Uterus (tissue), 3 donors: ENCODE measurements at regions not wholly inside any gene's neighbourhood (a gene's known extent, or its start where the extent isn't known, plus 50 kb on each side); places are given as distances from the start of the nearest gene placed in this dataset.

ENCODE experiments used
- DNase-seq, 2 donors: peaks; one replicate each; pipeline ENCODE4 v3.0.0-alpha.2; 2019 to 2020
- H3K27ac ChIP-seq, 2 donors: fragments of 200-600 bp; sonication (generic); 1 replicate in 1 of 2; 2 replicates in 1 of 2; pipeline ENCODE4 v1.5.1; 2016 to 2018
- H3K27me3 ChIP-seq, 2 donors: fragments of 200-600 bp; sonication (generic); one replicate each; pipeline ENCODE4 v1.5.1; 2018 to 2019; ENCODE audit warnings: control low read depth in 1 of 2
- H3K36me3 ChIP-seq, 2 donors: fragments of 200-600 bp; sonication (generic); one replicate each; pipeline ENCODE4 v1.5.1; 2019; ENCODE audit warnings: control low read depth in 1 of 2
- H3K4me1 ChIP-seq, 2 donors: fragments of 200-600 bp; sonication (generic); one replicate each; pipeline ENCODE4 v1.5.1; 2018 to 2019; ENCODE audit warnings: control low read depth in 1 of 2
- H3K4me3 ChIP-seq, 2 donors: fragments of 200-600 bp; sonication (generic); 1 replicate in 1 of 2; 2 replicates in 1 of 2; pipeline ENCODE4 v1.5.1; 2018 to 2019; ENCODE audit warnings: mild to moderate bottlenecking in 1 of 2
- H3K9me3 ChIP-seq, 2 donors: fragments of 200-600 bp; sonication (generic); one replicate each; pipeline ENCODE4 v1.5.1; 2019; ENCODE audit warnings: control low read depth in 1 of 2
- POLR2A ChIP-seq, 2 donors: fragments of 450-650 bp; IDR thresholded peaks; one replicate each; pipeline ENCODE4 v1.6.1; 2016; ENCODE audit warnings: antibody characterized with exemption in 2 of 2, mild to moderate bottlenecking in 1 of 2, moderate library complexity in 1 of 2
- intact Hi-C: fragments of 100-400 bp; cut with DNase I; formaldehyde crosslinking; loops from one replicate; pipeline ENCODE4 v1.15.1; 2023; ENCODE audit warnings: low total_unique reads
- TF ChIP-seq, protein P1 (sequence below), 4 experiments: fragments of 200-600 bp in 2 of 4; fragments of 450-650 bp in 2 of 4; sonication (generic) in 2 of 4; IDR thresholded peaks; one replicate each; pipeline ENCODE4 v1.5.1; 2016 to 2019; ENCODE audit warnings: antibody characterized with exemption in 4 of 4, mild to moderate bottlenecking in 2 of 4, moderate library complexity in 1 of 4
- donor health status: DM: yes; HTN: yes; CAD: no.

GRCh38 chr4:75376543-75376942 is 137.7 kb downstream of the RCHY1 start:
- no peak for TF ChIP-seq POLR2A (IDR thresholded peaks at IDR 0.05)
- TF ChIP-seq, protein P1, sequence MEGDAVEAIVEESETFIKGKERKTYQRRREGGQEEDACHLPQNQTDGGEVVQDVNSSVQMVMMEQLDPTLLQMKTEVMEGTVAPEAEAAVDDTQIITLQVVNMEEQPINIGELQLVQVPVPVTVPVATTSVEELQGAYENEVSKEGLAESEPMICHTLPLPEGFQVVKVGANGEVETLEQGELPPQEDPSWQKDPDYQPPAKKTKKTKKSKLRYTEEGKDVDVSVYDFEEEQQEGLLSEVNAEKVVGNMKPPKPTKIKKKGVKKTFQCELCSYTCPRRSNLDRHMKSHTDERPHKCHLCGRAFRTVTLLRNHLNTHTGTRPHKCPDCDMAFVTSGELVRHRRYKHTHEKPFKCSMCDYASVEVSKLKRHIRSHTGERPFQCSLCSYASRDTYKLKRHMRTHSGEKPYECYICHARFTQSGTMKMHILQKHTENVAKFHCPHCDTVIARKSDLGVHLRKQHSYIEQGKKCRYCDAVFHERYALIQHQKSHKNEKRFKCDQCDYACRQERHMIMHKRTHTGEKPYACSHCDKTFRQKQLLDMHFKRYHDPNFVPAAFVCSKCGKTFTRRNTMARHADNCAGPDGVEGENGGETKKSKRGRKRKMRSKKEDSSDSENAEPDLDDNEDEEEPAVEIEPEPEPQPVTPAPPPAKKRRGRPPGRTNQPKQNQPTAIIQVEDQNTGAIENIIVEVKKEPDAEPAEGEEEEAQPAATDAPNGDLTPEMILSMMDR (IDR thresholded peaks at IDR 0.05) = no peak
- Histone ChIP-seq H3K27me3 (no peaks in the 10 kb centered on the region), H3K36me3 (no peaks in the 10 kb centered on the region), H3K9me3 (peaks cover 0 to 5% of the 10 kb centered on the region in 2 donors), H3K27ac (no peak overlapping the region), H3K4me3 (no peak overlapping the region), H3K4me1 (no peaks in the 10 kb centered on the region)
- no peak for DNase-seq
- intact Hi-C loops = no loop called here

DNA sequence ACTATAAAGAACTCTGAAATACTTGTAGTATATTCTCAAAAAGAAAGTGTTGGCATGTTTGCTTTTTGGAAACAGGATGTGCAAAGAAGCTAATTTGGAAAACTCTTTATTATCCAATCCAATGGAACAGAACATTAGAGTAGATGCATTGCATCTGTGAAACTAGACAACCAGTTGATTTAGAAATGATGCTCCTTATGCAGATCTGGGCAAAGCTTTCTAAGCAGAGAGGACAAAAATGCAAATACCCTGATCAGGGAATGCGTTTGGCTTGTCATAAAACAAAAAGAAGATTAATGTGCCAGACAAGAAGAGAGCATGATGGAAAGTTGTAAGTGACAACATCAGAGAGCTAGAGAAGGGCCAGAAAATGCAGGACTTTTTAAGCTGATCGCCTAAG is 142.3 kb downstream of the RCHY1 start:
- intact Hi-C loops = no loop called here

DNA sequence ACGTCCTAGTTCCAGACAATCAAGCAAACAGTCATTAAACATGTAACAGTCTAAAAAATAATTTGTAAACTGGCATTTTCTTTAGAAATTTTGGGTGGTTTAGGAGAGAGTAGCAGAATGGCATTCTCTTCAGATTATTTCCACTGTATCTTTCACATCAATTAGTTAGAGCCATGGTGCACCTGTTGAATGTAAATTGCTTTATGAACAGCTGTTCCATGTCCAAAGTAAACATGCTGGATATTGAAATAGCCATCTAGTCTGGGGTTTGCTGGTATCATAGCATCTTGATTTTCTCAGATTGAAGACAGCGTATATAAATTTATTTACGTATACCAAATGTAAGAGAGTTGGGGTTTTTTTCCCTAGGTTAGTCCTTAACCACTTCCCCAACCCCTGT is 143.6 kb downstream of the RCHY1 start:
- H3K36me3 ChIP-seq = no peaks in the 10 kb centered on the region
- no peaks in the 10 kb centered on the region for H3K9me3 ChIP-seq
- no peak overlapping the region for H3K4me3 ChIP-seq
- H3K4me1 ChIP-seq = no peaks in the 10 kb centered on the region
- TF ChIP-seq, protein P1 (IDR thresholded peaks at IDR 0.05) = no peak
- no peak for DNase-seq
- H3K27me3 ChIP-seq = no peaks in the 10 kb centered on the region
- no peak overlapping the region for H3K27ac ChIP-seq
- intact Hi-C loops = no loop called here

More for the DNA sequence above, 142.3 kb downstream of the RCHY1 start:
- H3K36me3 ChIP-seq = no peaks in the 10 kb centered on the region
- H3K9me3 ChIP-seq = no peaks in the 10 kb centered on the region
- H3K4me3 ChIP-seq = no peak overlapping the region
- H3K27ac ChIP-seq = no peak overlapping the region
- DNase-seq = no peak
- no peaks in the 10 kb centered on the region for H3K27me3 ChIP-seq
- TF ChIP-seq POLR2A (IDR thresholded peaks at IDR 0.05) = no peak
- TF ChIP-seq, protein P1 (IDR thresholded peaks at IDR 0.05) = no peak
- no peaks in the 10 kb centered on the region for H3K4me1 ChIP-seq

DNA sequence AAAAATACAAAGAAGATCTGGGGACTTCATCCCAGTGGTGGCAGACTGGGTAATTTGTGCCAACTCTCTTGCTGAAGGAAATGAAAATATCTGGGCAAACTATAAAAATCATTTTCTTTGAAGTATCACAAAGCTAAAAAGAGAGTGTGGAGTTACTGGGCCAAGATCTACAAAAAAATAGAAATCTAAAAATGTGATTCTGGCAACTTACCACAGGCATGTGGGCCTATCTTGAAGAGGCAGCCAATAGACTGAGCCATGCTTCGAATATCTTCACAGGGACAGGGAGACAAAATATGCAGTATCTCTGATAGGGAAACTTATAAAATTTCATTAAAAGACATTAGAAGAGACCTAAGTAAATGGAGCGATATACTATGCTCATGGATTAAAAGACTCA is 168.8 kb downstream of the RCHY1 start:
- intact Hi-C loops = no loop called here
- no peak for TF ChIP-seq POLR2A (IDR thresholded peaks at IDR 0.05)
- TF ChIP-seq, protein P1 (IDR thresholded peaks at IDR 0.05) = no peak
- peak overlapping the region; percentile 12 to 85 for H3K27ac ChIP-seq
- no peaks in the 10 kb centered on the region for H3K9me3 ChIP-seq
- H3K36me3 ChIP-seq = no peaks in the 10 kb centered on the region
- no peak for DNase-seq
- peaks cover 0 to 7% of the 10 kb centered on the region in 2 donors for H3K4me1 ChIP-seq
- no peaks in the 10 kb centered on the region for H3K27me3 ChIP-seq
- H3K4me3 ChIP-seq = no peak overlapping the region

DNA sequence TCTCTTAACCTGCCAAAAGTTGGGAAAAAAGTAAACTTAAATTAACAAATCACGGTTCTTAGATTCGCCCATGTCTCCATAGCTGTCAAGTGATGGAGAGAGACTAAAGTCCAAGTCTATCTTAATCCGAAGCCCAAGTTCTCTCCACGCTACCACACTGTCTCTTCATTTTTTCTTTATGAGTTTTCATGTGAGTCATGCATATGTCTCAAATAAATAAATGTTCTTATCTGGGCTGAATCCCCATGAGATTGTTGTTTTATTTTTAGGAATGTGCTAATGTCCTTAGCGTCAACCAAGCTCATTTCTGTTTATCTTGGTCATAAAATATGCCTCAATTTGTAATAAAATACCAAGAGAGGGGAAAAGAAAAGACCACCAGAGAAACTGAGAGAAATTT is 169.3 kb downstream of the RCHY1 start:
- Histone ChIP-seq H3K27me3 (no peaks in the 10 kb centered on the region), H3K27ac (peak overlapping the region; percentile 12 to 85)

More for the DNA sequence above, 169.3 kb downstream of the RCHY1 start:
- H3K4me1 ChIP-seq = peaks cover 0 to 7% of the 10 kb centered on the region in 2 donors
- TF ChIP-seq, protein P1 (IDR thresholded peaks at IDR 0.05) = no peak
- TF ChIP-seq POLR2A (IDR thresholded peaks at IDR 0.05) = no peak
- H3K4me3 ChIP-seq = no peak overlapping the region
- H3K9me3 ChIP-seq = no peaks in the 10 kb centered on the region
- intact Hi-C loops = no loop called here
- DNase-seq = no peak
- no peaks in the 10 kb centered on the region for H3K36me3 ChIP-seq
